ENCODE measurements at regions not wholly inside any gene's neighbourhood (a gene's known extent, or its start where the extent isn't known, plus 50 kb on each side); places are given as distances from the start of the nearest gene placed in this dataset.

- TF ChIP-seq REST (IDR thresholded peaks at IDR 0.05; ENCODE audit: unreplicated experiment) = no peak
These were observed 78.4 kb upstream of the BAIAP2L1 start (continued) for GRCh38 chr7:98479318-98479717.

- Histone ChIP-seq H3K4me1 (ENCODE audit: insufficient read depth) (peaks cover 5% of the 10 kb centered on the region; the same call in 1 of the 2 replicates), H3K27ac (ENCODE audit: low read depth) (no peak overlapping the region), H3K79me2 (replicated peaks; ENCODE audit: insufficient read depth) (no peaks in the 10 kb centered on the region), H4K20me1 (replicated peaks; ENCODE audit: insufficient read depth) (no peaks in the 10 kb centered on the region), H3K27me3 (ENCODE audit: insufficient read depth) (0 out of 2 replicates have a peak, but pooled peaks cover under 1% of the 10 kb centered on the region), H3K4me3 (no peak overlapping the region), H3K9me2 (ENCODE audit: insufficient read depth) (no peaks in the 10 kb centered on the region), H2AFZ (no peak overlapping the region), H3K4me2 (no peak overlapping the region), H3K36me3 (ENCODE audit: insufficient read depth) (no peaks in the 10 kb centered on the region), H3F3A (replicated peaks; ENCODE audit: low read depth) (no peaks in the 10 kb centered on the region)
- H3K4me3 Mint-ChIP-seq = no peak overlapping the region
- peaks cover 16% of the 10 kb centered on the region; the same call in 2 of the 3 replicates for H3K4me1 Mint-ChIP-seq
- ATAC-seq (no peak), DNase-seq (ENCODE audit: low spot score) (no peak)
- peaks cover 1% of the 10 kb centered on the region; the same call in 1 of the 3 replicates for H3K36me3 Mint-ChIP-seq (ENCODE audit: low read depth)
- peaks cover 13% of the 10 kb centered on the region for H3K9me3 Mint-ChIP-seq
- H3K27ac Mint-ChIP-seq = no peak overlapping the region
- peaks cover 10% of the 10 kb centered on the region for H3K27me3 Mint-ChIP-seq (ENCODE audit: insufficient read depth, low read depth, poor library complexity)
- TF ChIP-seq ZNF331 (CRISPR knock-in tag; IDR thresholded peaks at IDR 0.05; ENCODE audit: low read depth) (no peak), ZNF114 (CRISPR knock-in tag; IDR thresholded peaks at IDR 0.05) (no peak), REST (IDR thresholded peaks at IDR 0.05; ENCODE audit: unreplicated experiment) (no peak), ETS1 (IDR thresholded peaks at IDR 0.05) (no peak), STAT1 (IDR thresholded peaks at IDR 0.05; ENCODE audit: unreplicated experiment) (no peak), ZNF462 (CRISPR knock-in tag; IDR thresholded peaks at IDR 0.05) (no peak), JUNB (IDR thresholded peaks at IDR 0.05; ENCODE audit: unreplicated experiment) (no peak), NANOG (IDR thresholded peaks at IDR 0.05; ENCODE audit: borderline replicate concordance) (no peak), POLR2AphosphoS5 (IDR thresholded peaks at IDR 0.05; ENCODE audit: low read depth) (no peak), EZH2 (IDR thresholded peaks at IDR 0.05; ENCODE audit: low read depth, unreplicated experiment) (no peak), CREB1 (CRISPR knock-in tag; IDR thresholded peaks at IDR 0.05; ENCODE audit: low read depth) (no peak), EZH2phosphoT487 (IDR thresholded peaks at IDR 0.05; ENCODE audit: unreplicated experiment) (no peak)
These were observed 74.5 kb upstream of the BAIAP2L1 start for GRCh38 chr7:98475352-98475751.

Data from GM23338 (cell line).